ENCODE measurements at regions not wholly inside any gene's neighbourhood (a gene's known extent, or its start where the extent isn't known, plus 50 kb on each side); places are given as distances from the start of the nearest gene placed in this dataset.
"Not testable (repeated sequence)": the region's sequence is repeated elsewhere in the genome, so short reads cannot be mapped to it uniquely, and the experiment has no call there.

DNA sequence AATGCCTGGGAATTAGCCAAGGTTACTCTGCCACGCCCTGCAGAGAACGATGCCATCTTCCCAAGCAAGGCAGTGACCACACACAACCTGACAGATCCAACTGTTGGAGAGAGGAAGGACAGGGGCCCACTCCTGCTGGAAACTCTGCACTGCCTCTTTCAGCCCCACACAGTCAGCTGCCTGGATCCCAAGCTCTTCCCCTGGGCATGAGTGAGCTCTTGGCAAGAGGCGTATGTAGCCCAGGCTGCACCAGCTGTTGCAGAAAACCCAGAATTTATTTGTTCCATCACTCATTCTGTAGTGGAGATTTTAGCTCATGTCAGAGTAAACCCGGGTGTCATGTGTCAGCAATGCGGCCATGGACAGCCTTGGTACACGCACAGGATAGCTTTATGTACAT lies 135.1 kb upstream of the TRIM24 start:
- peak; percentile 40 for DNase-seq

DNA sequence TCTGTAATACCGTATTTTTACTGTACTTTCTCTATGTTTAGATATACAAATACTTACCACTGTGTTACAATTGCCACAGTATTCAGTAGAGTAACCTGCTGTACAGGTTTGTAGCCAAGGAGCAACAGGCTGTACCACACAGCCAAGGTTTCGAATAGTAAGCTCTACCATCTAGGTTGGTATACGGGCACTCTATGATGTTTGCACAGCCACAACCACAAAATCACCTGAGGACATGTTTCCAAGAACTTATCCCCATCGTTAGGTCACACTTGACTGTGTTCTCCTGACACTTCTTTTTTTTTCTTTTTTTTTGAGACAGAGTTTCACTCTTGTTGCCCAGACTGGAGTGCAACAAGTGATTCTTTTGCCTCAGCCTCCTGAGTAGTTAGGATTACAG lies 134.6 kb upstream of the TRIM24 start:
- DNase-seq, result no peak

DNA sequence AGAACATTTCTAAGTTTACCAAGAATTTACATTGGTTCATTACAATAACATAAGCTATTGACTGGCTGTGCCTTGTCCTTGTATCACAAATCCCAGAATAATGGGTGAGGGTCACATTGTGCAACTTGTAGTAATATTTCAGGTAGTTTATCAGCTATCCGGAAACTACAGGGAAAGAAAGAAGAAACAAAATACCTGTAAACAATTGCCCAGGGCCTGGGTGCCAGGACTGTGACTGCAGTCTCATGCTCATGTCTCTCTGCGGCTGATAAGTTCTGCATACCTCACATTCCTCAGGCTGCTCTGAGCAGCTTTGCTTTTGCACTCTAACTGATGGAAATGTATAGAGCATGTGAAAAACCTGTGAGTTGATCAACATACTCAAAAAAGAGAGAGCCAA lies 131.8 kb upstream of the TRIM24 start:
- no peak for DNase-seq

DNA sequence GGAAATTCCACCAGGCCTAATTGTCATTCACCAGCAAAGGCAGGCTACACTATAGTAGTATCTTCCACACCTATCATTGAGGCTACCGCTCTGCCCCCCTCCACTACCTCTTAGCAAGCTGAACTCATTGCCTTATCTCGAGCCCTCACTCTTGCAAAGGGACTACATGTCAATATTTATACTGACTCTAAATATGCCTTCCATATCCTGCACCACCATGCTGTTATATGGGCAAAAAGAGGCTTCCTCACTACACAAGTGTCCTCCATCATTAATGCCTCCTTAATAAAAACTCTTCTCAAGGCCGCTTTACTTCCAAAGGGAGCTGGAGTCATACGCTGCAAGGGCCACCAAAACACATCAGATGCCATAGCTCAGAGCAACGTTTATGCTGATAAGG lies 127.2 kb upstream of the TRIM24 start:
- not testable (repeated sequence) for DNase-seq

DNA sequence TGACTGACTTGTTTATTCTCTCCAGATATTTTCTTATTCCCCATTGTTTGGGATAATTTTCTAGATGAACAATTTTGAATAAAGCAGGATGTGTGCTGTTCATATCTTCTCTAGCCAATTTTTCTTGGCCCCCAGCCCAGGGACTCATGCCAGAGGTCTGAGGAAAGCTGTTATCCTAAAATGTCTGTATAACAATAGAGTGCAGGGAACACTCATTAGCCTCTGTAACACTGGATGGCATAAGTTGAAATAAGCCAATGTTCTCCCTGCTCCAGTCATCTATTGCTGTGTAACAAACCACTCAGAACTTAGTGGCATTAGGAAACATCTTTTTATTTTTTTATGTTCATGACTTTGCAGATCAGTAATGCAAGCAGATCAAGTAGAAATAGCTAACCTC lies 121.7 kb upstream of the TRIM24 start:
- DNase-seq, result peak; percentile 58

DNA sequence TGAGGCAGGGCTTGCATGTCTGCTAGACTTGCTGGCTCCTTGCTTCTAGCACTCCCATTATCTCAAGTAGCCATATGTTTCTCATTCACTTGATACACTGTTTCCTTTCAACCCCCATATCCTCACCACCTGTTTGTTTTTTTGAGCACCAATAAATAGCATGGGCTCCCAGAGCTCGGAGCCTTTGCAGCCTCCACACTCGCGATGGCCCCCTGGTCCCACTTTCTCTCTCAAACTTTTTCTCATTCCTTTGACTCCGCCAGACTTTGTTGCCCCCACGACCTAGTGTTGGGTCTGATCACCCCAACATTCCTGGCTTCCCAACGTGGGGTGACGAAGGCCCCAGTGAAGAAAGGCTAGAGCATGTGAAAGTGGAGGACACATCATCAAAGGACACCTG lies 120.8 kb upstream of the TRIM24 start:
- DNase-seq, result not testable (repeated sequence)

DNA sequence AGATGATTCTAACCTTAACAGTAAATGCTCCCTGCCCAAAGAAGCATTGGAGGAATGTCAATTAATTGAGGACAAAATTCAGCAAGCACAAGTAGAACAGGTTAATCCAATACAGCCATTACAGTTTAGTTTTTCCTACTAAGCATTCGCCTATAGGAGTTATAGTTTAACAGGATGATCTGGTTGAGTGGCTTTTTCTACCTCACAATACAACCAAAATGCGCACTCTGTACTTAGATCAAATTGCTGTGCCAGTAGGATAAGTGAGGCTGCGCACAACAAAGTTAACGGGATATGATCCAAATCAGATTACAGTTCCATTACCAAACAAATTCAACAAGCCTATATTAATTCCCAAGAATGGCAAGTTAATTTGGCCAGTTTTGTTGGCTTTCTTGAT lies 117.1 kb upstream of the TRIM24 start:
- no peak for DNase-seq

DNA sequence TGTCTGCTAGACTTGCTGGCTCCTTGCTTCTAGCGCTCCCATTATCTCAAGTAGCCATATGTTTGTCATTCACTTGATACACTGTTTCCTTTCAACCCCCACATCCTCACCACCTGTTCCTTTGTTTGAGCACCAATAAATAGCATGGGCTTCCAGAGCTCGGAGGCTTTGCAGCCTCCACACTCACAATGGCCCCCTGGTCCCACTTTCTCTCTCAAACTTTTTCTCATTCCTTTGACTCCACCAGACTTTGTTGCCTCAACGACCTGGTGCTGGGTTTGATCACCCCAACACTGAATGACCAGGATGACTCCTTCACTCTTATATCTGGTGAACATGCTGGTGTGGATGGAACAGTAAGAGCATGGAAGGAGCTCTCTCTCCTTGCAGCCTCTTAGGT lies 114.5 kb upstream of the TRIM24 start:
- no peak for DNase-seq

DNA sequence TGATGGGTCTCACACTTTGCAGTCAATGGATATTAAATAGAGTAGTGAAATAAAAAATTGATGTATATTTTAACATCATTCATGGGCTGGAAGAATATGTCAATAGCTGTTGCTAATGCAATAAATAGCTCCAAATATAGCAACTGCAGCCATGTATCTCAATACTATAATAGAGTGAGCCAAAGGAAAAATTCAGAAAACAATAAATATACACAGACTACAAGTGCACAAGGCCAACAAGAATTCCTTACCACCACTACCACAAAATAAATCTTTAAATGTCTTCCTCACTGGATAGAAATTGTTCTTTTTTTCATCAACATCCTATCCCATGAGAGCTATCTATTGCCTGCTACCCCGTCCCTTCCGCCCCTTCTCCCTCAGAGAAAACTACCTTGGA lies 113.1 kb upstream of the TRIM24 start:
- no peak for DNase-seq

DNA sequence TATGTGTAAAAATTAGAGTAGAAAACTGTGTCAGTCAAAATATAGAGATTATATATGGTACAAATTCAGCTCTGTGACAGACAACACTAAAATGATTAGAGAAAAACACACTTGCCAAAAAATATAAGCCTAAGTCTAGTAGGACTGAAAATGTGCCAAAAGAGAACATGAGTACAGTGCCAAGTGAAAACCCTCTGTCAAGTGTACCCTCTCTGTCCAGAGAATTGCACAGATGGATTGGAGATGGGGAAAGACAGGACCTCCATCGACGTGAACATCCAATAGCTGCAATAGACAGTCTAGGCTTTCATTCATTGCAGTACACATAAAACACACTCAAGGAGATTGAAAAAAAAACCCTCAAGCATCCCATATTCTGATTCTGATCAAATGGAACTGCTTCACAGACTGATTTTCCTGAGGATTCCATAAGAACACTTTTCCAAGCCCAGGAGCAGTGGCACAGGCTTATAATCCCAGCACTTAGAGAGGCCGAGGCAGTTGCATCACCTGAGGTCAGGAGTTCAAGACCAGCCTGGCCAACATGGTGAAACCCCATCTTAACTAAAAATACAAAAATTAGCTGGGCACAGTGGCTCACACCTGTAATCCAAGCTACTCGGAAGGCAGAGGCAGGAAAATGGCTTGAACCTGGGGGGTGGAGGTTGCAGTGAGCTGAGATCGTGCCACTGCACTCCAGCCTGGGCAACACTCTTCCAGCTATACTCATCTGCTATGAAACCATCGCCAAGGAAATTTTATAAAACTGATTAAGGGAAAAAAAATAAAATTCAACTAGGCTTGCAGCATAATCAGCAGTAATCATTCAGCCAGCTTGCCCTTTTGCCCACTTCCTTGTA lies 110.0 kb upstream of the TRIM24 start:
- no peak for DNase-seq

DNA sequence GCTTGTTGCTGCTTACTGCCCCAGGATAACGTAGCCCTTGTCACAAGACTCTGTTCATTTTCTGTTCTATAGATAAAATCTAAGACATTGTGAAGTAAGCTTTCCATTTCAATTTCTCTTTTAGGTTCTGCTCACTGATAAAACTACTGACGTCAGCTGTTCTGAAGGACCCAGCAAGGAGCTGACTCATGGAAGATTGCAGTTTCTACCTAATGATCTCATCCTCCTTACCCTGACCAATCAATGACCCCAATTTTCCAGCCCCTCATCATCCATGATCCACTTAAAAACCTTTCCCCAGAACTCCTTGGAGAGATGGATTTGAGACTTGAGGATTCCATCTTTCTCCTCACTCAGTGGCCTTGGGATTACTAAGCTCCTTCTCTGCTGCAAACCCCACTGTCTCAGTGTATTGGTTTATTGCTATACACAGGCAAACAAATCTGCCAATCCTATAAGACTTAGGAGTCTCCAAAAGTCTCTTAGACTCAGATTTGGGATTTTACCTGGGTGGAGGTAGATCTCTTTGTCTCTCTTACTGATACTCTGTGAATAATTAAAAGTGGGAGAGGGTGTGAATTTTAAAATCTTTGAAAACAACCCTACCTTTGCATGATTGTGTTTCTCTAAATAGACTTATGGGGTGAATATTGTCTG lies 109.2 kb upstream of the TRIM24 start:
- DNase-seq, result no peak

DNA sequence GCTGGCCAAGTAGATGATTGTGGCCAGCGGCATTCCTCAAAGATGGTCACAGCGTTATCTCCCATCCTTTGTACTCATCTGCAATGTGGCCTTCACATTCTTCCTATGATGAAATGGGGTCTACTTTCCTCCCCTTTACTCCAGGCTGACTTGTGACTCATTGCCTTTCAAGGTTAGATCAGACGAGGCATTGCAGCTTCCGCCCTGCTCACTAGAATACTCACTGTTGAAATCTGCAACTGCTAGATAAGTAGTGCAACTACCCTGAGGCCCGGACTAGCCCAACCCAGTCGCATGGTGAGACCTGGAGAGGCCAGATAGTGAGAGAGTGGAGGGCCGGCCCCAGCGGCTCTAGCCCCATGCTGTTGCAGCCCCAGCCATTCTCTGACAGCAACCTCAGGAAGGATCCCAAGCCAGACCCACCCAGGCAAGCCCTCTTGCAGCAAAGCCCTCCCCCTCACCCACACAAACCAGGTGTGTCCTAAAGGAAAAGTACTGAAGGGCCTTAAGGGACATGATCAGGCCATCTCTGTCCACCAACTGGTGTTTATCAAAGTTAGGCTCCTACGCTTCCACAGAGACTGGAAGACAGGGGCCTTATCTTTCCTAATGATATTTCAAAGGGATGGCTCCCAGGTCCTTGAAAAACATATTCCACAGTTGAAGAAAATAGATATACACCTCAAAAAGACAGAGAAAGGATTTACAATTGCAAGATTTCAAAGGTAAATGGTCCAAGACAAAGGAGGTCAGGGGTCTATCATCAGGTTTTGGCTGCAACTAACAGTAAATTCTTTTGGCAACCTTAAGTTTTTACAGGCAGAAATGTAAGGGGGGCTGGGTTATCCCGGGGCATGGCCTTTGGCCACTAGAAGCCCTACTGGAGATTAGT lies 107.2 kb upstream of the TRIM24 start:
- no peak for DNase-seq

DNA sequence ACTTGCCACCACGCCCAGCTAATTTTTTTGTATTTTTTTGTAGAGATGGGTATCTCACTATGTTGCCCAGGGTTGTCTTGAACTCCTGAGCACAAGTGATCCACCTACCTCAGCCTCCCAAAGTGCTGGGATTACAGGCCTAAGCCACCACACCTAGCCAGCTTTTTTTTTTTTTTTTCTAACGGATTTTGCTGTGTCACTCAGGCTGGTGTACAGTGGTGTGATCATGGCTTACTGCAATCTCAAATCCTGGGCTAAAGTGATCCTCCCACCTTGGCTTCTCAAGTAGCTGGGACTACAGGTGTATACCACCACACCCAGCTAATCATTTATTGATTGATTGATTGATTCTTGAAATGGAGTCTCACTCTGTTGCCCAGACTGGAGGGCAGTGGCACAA lies 106.0 kb upstream of the TRIM24 start:
- no peak for DNase-seq

DNA sequence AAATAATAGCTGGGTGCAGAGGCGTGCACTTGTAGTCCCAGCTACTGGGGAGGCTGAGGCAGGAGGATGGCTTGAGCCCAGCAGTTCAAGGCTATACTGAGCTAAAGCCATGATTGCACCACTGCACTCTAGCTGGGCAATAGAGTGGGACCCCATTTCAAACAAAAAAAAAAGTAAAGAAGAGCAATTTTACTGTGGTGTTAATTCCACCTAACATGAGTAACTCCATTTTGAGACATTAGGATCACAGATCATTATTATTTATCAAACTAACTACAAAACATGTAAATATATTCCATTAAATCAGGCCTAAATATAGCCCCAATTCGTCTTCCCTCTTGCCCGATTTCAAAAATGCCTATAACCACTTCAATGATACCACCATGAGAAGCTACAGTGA lies 104.8 kb upstream of the TRIM24 start:
- no peak for DNase-seq

DNA sequence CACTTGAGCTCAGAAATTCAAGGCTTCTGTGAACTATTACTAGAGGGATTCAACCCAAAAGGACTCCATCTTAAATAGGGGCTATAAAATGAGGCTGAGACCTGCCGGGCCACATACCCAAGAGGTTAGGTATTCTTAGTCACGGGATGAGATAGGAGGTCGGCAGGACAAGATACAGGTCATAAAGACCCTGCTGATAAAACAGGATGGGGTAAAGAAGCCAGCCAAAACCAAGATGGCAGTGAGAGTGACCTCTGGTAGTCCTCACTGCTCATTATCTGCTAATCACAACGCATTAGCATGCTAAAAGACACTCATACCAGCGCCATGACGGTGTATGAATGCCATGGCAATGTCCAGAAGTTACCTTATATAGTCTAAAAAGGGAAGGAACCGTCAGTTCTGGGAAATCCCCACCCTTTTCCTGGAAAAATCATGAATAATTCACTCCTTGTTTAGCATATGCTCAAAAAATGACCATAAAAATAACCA lies 101.2 kb upstream of the TRIM24 start:
- no peak for DNase-seq

DNA sequence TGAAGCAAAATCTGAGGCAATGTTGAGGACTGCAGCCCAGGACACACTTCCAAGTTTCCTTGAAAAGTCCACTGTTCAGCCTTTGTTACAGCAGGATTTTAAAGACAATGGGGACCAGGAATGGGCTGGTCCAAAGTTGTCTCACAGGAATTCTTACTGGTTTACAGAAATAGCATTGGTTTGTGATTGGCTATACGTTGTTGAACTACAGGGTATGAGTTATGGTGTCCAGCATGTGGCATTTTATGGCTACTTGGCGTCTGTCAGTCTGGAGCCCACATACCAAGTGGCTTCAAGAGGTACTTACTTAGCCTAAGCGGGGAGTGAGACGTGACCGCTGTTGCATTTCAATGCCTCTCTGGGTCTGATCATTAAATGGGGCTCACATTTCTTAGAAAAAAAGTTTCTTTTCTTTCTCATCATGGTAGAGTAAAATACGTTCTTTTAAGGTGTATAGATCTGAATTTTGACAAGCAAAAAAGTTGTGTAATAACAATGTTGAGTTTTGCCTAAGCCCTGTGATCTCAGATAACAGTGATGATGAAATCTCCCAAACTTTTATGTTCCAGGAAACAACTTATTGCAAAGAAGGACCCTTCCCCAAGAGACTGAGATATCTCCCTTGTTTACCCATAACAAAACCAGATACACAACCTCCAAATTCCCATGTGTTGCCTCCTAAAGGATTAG lies 100.0 kb upstream of the TRIM24 start:
- DNase-seq, result no peak

DNA sequence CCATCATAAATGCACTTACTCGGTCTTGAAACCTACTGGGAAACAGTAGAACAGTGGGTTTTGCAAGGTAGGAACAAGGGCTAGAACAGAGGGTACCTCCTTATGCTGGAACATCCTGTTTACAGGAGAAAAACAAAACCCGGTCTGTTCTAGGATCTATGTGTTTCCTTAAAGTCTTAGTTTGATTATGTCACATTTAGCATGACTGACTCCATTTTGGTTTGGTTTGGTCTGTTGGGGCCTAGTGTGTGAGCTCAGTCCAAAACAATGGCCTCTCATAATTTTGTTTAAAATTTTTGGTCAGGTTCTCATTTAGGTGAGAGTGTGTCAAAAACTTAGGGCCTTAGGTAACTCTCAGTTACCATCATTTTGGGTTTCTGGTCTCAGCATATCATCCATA lies 96.3 kb upstream of the TRIM24 start:
- no peak for DNase-seq

DNA sequence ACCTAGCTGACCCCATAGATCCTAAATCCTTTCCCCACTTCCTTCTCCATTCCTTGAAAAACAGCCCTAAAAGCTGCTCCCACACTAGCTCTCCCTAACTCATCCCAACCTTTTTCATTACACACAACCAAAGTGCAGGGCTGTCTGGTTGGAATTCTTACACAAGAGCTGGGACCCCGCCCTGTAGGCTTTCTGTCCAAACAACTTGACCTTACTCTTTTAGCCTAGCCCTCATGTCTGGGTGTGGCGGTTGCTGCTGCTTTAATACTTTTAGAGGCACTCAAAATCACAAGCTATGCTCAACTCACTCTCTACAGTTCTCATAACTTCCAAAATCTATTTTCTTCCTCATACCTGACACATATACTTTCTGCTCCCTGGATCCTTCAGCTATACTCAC lies 93.9 kb upstream of the TRIM24 start:
- not testable (repeated sequence) for DNase-seq

DNA sequence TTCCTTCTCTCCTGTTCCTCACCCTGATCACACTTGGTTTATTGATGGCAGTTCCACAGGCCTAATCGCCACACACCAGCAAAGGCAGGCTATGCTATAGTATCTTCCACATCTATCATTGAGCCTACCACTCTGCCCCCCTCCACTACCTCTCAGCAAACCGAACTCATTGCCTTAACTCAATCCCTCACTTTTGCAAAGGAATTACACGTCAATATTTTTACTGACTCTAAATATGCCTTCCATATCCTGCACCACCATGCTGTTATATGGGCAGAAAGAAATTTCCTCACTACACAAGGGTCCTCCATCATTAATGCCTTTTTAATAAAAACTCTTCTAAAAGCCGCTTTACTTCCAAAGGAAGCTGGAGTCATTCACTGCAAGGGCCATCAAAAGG lies 93.4 kb upstream of the TRIM24 start:
- not testable (repeated sequence) for DNase-seq

DNA sequence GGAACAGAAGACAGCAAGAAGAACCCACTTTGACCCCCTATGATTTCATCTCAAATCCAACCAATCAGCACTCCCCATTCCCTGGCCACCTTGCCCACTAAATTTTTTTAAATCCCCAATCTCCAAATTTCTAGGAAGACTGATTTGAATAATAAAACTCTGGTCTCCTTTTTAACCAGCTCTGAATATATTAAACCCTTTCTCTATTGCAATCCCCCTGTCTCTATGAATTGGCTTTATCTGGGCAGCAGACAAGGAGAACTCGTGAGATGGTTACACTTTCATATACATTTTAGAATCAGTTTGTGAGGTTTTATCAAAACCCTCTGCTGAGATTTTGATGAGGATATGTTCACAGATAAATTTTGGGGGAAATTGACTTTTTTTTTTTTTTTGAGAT lies 90.3 kb upstream of the TRIM24 start:
- DNase-seq, result no peak

DNA sequence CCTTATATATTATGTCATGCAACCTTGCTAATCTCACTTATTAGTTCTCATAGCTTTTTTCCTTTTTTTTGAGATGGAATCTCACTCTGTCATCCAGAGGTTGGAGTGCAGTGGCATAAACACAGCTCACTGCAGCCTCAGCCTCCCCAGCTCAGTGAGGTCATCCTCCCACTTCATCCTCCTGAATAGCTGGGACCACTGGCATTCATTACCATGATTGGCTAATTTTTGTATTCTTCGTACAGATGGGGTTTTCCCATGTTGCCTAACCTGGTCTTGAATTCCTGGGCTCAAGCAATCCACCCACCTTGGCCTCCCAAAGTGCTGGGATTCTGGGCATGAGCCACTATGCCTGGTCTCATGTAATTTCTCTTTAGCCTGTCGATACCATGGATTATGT lies 89.1 kb upstream of the TRIM24 start:
- no peak for DNase-seq

DNA sequence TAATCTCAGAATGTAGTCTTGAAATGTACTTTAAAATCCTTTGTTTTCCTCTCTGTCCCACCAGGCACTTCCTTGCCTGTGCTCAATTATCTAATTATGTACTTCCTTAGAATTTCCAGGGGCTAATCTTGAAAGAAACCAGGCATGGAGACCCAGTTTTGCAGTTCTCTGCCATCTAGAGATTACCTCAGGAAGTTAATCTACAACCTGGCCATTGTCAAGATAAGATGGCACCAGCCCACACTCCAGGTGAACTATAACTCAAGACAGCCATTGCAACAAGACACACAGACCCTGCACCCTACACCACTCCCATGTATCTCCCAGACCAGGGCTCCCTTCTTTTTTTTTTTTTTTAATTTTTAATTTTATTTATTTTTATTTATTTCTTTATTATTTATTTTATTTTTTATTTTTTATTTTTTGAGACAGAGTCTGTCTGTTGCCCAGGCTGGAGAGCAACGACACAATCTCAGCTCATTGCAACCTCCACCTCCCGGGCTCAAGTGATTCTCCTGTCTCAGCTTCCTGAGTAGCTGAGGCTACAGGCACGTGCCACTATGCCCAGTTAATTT lies 85.9 kb upstream of the TRIM24 start:
- no peak for DNase-seq
